Ascending aorta (tissue), 2 donors: ENCODE measurements at regions not wholly inside any gene's neighbourhood (a gene's known extent, or its start where the extent isn't known, plus 50 kb on each side); places are given as distances from the start of the nearest gene placed in this dataset.

Experiments
- DNase-seq, 2 donors: peaks; one replicate each; pipeline ENCODE4 v3.0.0-alpha.2; 2019; ENCODE audit warnings: low spot score in 2 of 2
- H3K27ac ChIP-seq, 2 donors: fragments of 200-600 bp; sonication (generic); one replicate each; pipeline ENCODE4 v1.5.1; 2016 to 2017; ENCODE audit warnings: mild to moderate bottlenecking in 1 of 2
- H3K27me3 ChIP-seq: fragments of 200-600 bp; sonication (generic); one replicate; pipeline ENCODE4 v1.5.1; 2017
- H3K36me3 ChIP-seq, 2 donors: fragments of 200-600 bp; sonication (generic); one replicate each; pipeline ENCODE4 v1.5.1; 2016
- H3K4me1 ChIP-seq, 2 donors: fragments of 200-600 bp; sonication (generic); one replicate each; pipeline ENCODE4 v1.5.1; 2016 to 2017; ENCODE audit warnings: mild to moderate bottlenecking in 1 of 2
- H3K4me3 ChIP-seq, 2 donors: fragments of 200-600 bp; sonication (generic); one replicate each; pipeline ENCODE4 v1.5.1; 2016 to 2017; ENCODE audit warnings: mild to moderate bottlenecking in 1 of 2
- H3K9me3 ChIP-seq, 2 donors: fragments of 200-600 bp; sonication (generic); one replicate each; pipeline ENCODE4 v1.5.1; 2016
- CTCF ChIP-seq, 3 experiments: fragments of 200-600 bp in 2 of 3; fragments of 450-650 bp in 1 of 3; sonication (generic) in 2 of 3; IDR thresholded peaks; one replicate each; pipeline ENCODE4 v1.5.1; 2016 to 2019; ENCODE audit warnings: antibody characterized with exemption in 3 of 3, mild to moderate bottlenecking in 1 of 3, moderate library complexity in 1 of 3
- intact Hi-C: fragments of 100-400 bp; cut with DNase I; formaldehyde crosslinking; loops from one replicate; pipeline ENCODE4 v1.15.1; 2023

- TF ChIP-seq CTCF (IDR thresholded peaks at IDR 0.05), result no peak
- Histone ChIP-seq H3K4me3 (no peak overlapping the region), H3K27ac (no peak overlapping the region), H3K9me3 (no peaks in the 10 kb centered on the region), H3K36me3 (no peaks in the 10 kb centered on the region), H3K4me1 (no peaks in the 10 kb centered on the region), H3K27me3 (no peaks in the 10 kb centered on the region)
- no peak for DNase-seq
- intact Hi-C loops, result no loop called here
Measured at GRCh38 chr2:126343136-126343535, 312.8 kb upstream of the GYPC start.

DNA sequence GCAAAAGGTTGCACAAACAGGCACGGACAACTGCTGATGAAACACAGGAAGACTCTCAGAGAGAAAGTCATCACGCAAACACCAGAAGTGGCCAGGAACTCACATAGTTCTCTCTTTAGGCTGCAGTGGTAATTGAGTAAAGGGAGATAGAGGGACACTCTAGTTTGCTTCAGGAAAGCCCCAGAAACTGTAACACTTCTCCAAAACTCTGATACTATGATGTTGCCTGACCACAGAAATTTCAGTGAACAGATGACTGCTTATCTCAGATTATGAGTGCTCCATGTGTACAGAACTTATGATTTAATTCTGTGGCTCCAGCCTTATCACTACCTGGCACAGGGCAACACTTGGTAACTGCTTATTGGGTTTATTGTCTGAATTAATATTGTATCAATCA lies 311.5 kb upstream of the GYPC start:
- Histone ChIP-seq H3K36me3 (no peaks in the 10 kb centered on the region), H3K27me3 (no peaks in the 10 kb centered on the region), H3K4me3 (no peak overlapping the region), H3K9me3 (no peaks in the 10 kb centered on the region), H3K27ac (no peak overlapping the region), H3K4me1 (no peaks in the 10 kb centered on the region)
- no peak for TF ChIP-seq CTCF (IDR thresholded peaks at IDR 0.05)
- intact Hi-C loops, result no loop called here
- DNase-seq, result no peak

DNA sequence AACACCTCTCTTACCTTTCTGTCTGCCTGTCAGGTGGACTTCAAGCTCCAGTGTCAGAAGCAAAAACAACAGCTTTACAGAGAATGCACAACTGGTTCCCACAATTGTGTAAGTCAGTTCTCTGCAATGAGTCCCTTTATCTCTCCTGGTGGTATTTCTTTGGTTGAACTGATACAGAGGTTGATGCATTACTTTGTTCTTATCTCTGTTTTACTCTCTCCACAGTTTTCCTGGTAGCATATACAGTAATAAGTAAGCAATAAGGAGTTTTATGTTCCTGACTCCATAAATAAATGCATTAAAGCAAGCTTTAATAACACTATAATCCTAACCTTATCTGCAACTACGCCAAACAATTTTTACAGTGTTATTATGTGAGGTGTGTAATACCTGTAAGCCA lies 310.3 kb upstream of the GYPC start:
- H3K27me3 ChIP-seq, result no peaks in the 10 kb centered on the region
- H3K4me1 ChIP-seq, result no peaks in the 10 kb centered on the region
- H3K4me3 ChIP-seq, result no peak overlapping the region
- DNase-seq, result no peak
- H3K9me3 ChIP-seq, result no peaks in the 10 kb centered on the region
- intact Hi-C loops, result no loop called here
- TF ChIP-seq CTCF (IDR thresholded peaks at IDR 0.05), result no peak
- H3K27ac ChIP-seq, result no peak overlapping the region
- no peaks in the 10 kb centered on the region for H3K36me3 ChIP-seq

DNA sequence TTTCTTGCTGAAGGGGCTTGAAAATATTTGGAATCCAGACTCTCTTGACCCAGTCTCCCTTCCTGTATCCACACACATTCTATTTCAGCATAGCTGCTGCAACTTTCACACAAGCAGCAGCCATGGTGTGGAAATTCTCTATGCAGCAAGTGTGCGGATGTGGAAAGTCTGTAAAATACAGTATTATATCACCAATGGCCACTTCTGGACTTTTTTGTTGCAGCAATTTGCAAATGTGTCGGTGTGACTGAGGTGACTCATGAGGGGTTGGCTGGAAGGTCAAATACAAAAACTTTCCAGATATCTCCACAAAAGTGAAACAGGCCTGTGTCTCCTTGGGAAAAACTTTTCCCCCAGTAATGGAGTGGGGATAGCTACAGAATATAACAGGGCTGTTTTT lies 299.3 kb upstream of the GYPC start:
- H3K4me1 ChIP-seq, result no peaks in the 10 kb centered on the region
- no peaks in the 10 kb centered on the region for H3K27me3 ChIP-seq
- no peaks in the 10 kb centered on the region for H3K36me3 ChIP-seq
- no peak overlapping the region for H3K4me3 ChIP-seq
- TF ChIP-seq CTCF (IDR thresholded peaks at IDR 0.05), result no peak
- DNase-seq, result no peak
- intact Hi-C loops, result no loop called here
- peaks cover 0 to 2% of the 10 kb centered on the region in 2 donors for H3K9me3 ChIP-seq
- no peak overlapping the region for H3K27ac ChIP-seq

DNA sequence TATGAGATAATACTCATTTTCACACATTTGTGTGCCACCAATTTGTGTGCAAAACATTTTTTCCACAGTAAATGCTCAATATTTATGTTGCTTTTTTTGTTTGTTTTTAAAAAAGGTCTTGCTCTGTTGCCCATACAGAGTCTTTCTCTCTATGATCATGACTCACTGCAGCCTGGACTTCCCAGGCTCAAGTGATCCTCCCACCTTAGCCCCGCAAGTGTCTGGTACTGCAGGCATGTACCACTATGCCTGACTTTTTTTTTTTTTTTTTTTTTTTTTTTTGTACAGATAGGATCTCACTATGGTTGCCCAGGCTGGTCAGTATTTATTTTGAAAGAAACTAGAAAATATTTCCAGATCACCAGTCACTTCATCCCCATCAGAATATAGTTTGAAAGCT lies 297.8 kb upstream of the GYPC start:
- H3K9me3 ChIP-seq, result no peaks in the 10 kb centered on the region
- H3K27me3 ChIP-seq, result no peaks in the 10 kb centered on the region
- no peak overlapping the region for H3K27ac ChIP-seq
- TF ChIP-seq CTCF (IDR thresholded peaks at IDR 0.05), result no peak
- no peak overlapping the region for H3K4me3 ChIP-seq
- intact Hi-C loops, result no loop called here
- H3K36me3 ChIP-seq, result no peaks in the 10 kb centered on the region
- DNase-seq, result no peak
- H3K4me1 ChIP-seq, result no peaks in the 10 kb centered on the region

DNA sequence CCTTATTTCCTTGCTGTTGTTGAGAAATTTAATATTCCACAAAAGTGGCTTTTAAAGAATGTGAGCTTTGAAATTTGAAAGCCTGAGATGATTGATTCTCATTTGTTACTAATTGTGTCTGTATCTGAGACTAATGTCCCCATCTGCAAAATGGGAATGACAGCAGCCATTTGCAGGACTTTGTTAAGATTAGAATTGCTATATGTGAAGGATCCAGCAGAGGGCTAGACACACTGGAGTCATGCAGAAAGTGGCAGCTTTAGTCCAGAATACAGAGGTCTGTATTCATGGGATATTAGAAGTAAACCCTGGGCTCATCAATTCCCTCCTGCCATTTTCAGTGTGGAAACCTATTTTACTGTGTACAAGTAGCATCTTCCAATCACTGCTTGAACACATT lies 296.5 kb upstream of the GYPC start:
- Histone ChIP-seq H3K27me3 (no peaks in the 10 kb centered on the region), H3K36me3 (no peaks in the 10 kb centered on the region), H3K4me3 (no peak overlapping the region), H3K4me1 (no peaks in the 10 kb centered on the region), H3K27ac (no peak overlapping the region), H3K9me3 (no peaks in the 10 kb centered on the region)
- intact Hi-C loops, result no loop called here
- DNase-seq, result no peak
- no peak for TF ChIP-seq CTCF (IDR thresholded peaks at IDR 0.05)
